ENCODE measurements at regions not wholly inside any gene's neighbourhood (a gene's known extent, or its start where the extent isn't known, plus 50 kb on each side); places are given as distances from the start of the nearest gene placed in this dataset.

DNA sequence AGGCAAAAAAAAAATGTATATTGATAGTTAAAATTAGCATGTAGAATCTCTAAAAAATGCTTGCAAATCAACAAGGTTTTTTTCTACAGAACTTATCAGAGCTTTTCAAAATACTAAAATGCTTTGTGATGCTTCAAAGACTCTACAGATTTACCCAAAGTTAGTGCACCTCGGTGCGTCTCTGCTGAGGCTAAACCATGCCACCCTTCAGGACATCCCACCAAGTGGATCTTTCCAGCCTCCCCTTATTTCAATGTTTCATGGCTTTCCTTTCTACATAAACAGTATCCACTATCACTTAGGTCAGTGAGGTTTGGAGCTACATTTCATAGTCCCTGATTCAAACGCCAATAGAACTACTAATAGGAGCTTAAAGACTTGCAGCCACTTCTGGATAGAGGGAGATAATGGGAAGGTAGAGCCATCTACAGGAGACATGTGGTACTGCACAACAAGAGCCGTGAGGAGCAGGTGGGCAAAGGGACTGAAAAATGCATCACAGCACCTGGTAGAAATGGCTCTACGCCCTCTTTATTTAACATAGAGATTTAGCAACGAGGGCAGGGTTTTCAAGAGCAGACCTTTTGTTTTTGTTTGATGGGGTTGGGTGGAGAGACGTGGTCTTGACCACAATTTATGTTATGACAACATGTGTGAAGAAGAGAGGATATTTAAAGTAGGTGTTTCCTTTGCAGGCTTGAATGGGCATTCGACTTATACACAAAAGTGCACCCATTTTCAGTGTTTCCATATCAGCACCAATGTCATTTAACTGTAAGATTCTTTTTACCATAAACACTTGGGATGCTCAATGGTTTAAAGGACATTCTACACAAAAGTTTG is 56.1 kb upstream of the SLC35G4 start:
- Mint-ChIP-seq H3K36me3 (no peaks in the 10 kb centered on the region), H3K27me3 (peaks cover 4% of the 10 kb centered on the region)

GRCh38 chr18:11548916-11549551 is 60.4 kb upstream of the SLC35G4 start:
- Mint-ChIP-seq H3K36me3 (no peaks in the 10 kb centered on the region), H3K27me3 (peaks cover 4% of the 10 kb centered on the region), H3K4me3 (no peak overlapping the region), H3K27ac (no peak overlapping the region), H3K4me1 (peaks cover 2 to 5% (median 2%) of the 10 kb centered on the region in 3 donors), H3K9me3 (peaks cover 1 to 13% (median 8%) of the 10 kb centered on the region in 3 donors)

More for the DNA sequence above, 56.1 kb upstream of the SLC35G4 start:
- Mint-ChIP-seq H3K27ac (no peak overlapping the region), H3K9me3 (no peaks in the 10 kb centered on the region), H3K4me3 (no peak overlapping the region), H3K4me1 (peaks cover 2 to 5% (median 2%) of the 10 kb centered on the region in 3 donors)

- Mint-ChIP-seq H3K36me3 (no peaks in the 10 kb centered on the region), H3K27ac (no peak overlapping the region), H3K4me3 (no peak overlapping the region), H3K9me3 (peaks cover 1 to 18% (median 9%) of the 10 kb centered on the region in 3 donors), H3K4me1 (peaks cover under 1 to 3% (median under 1%) of the 10 kb centered on the region in 3 donors), H3K27me3 (peaks cover 3% of the 10 kb centered on the region)
Observed at GRCh38 chr18:11548396-11548795, 61.0 kb upstream of the SLC35G4 start.

DNA sequence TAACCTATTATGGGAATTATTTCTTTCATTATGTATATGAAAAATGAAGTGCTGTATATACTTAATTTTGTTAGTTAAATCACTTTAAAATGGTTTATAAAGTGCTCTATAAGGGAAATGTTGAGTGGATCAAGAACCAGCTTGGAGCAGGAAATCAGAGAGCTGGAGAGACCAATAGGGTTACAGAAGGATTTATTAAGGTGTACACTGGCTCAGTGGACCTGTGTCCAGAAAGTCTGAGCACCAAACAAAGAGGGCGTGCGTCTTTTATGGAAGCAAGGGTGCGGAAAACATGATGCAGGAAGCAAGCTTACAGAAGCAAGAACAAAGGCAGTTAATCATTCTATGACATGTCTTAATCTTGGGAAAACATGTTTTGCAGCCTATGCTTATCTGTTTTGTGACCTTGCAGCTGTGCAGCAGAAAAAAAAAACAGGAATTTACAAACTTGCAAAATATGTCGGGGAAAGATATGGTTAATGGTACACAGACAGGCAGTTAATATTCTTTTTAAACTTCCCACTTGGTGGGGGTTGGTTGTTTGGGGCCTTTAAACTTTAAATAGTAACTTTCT is 65.2 kb upstream of the SLC35G4 start:
- Mint-ChIP-seq H3K27ac (no peak overlapping the region), H3K27me3 (peaks cover 2% of the 10 kb centered on the region), H3K9me3 (peaks cover 2 to 19% (median 15%) of the 10 kb centered on the region in 3 donors), H3K4me3 (no peak overlapping the region), H3K36me3 (no peaks in the 10 kb centered on the region), H3K4me1 (no peaks in the 10 kb centered on the region)

DNA sequence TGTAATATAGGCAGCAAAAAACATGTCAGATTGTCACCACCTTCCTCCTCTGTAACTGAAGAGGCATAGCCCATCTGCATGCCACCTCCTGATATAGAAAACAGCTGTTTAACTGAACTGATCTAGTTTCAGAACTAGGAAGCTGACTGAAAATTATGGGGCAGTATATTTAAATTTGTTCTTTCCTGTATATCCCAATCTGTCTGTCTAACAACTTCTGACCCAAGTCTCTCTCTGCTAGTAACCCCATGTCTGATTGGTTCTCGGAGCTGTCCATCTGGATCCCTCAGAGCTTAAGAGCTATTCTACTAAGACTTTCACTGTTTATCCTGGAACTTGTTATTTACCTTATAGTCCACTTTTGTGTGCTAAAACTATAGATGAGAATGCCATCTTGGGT is 68.2 kb upstream of the SLC35G4 start:
- H3K27me3 Mint-ChIP-seq: peaks cover 2% of the 10 kb centered on the region
- no peaks in the 10 kb centered on the region for H3K36me3 Mint-ChIP-seq
- no peak overlapping the region for H3K27ac Mint-ChIP-seq

DNA sequence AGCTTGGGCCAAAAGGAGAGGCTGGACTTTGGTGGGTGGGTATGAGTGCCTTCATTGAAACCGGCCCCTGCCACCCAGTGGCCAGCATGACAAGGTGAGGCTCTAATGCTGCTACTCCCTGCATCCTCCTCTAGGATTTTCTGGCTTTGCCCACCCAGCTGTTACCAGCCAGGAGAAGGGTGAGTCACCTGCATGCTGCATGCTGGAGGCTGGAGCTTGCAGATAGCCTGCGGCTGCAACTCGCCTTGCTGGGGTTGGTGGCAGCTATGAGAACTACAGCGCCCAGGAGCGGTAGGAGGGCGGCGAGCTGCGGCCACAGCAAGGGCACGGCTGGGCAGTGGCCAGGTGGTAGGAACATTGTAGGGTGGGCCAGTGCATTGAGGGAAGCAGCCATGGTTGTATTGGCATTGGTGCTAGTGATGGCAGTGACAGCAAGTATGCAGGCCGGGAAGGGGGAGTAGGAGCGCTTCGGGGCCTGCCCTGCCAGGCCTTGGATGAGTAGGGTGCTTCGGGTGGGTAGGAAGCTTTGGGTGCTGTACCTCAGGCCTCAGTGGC is 75.4 kb upstream of the SLC35G4 start:
- H3K4me3 Mint-ChIP-seq: no peak overlapping the region
- peaks cover 2% of the 10 kb centered on the region for H3K36me3 Mint-ChIP-seq
- H3K9me3 Mint-ChIP-seq: peaks cover 0 to 3% (median 2%) of the 10 kb centered on the region in 3 donors
- no peaks in the 10 kb centered on the region for H3K4me1 Mint-ChIP-seq
- peak overlapping the region in 1 of 3 donors; percentile 63 for H3K27ac Mint-ChIP-seq
- H3K27me3 Mint-ChIP-seq: no peaks in the 10 kb centered on the region

More for the DNA sequence above, 68.2 kb upstream of the SLC35G4 start:
- Mint-ChIP-seq H3K4me1 (no peaks in the 10 kb centered on the region), H3K9me3 (peaks cover 5 to 19% (median 15%) of the 10 kb centered on the region in 3 donors), H3K4me3 (no peak overlapping the region)

- no peaks in the 10 kb centered on the region for H3K27me3 Mint-ChIP-seq
- H3K4me3 Mint-ChIP-seq: no peak overlapping the region
- H3K9me3 Mint-ChIP-seq: peaks cover 0 to 3% (median 2%) of the 10 kb centered on the region in 3 donors
- no peak overlapping the region for H3K27ac Mint-ChIP-seq
- H3K4me1 Mint-ChIP-seq: no peaks in the 10 kb centered on the region
- peaks cover 2% of the 10 kb centered on the region for H3K36me3 Mint-ChIP-seq
Observed at GRCh38 chr18:11533513-11533890, 75.9 kb upstream of the SLC35G4 start.

- peaks cover 0 to 3% (median 2%) of the 10 kb centered on the region in 3 donors for H3K9me3 Mint-ChIP-seq
- no peaks in the 10 kb centered on the region for H3K27me3 Mint-ChIP-seq
- no peak overlapping the region for H3K27ac Mint-ChIP-seq
- H3K4me3 Mint-ChIP-seq: no peak overlapping the region
- H3K36me3 Mint-ChIP-seq: peaks cover 2% of the 10 kb centered on the region
- no peaks in the 10 kb centered on the region for H3K4me1 Mint-ChIP-seq
Observed at GRCh38 chr18:11532758-11533512, 76.5 kb upstream of the SLC35G4 start.

- Mint-ChIP-seq H3K4me3 (no peak overlapping the region), H3K36me3 (peaks cover 2% of the 10 kb centered on the region), H3K4me1 (no peaks in the 10 kb centered on the region), H3K27ac (no peak overlapping the region), H3K9me3 (no peaks in the 10 kb centered on the region), H3K27me3 (peaks cover 3% of the 10 kb centered on the region)
Observed at GRCh38 chr18:11529081-11529480, 80.3 kb upstream of the SLC35G4 start.

- H3K27me3 Mint-ChIP-seq: peaks cover 8% of the 10 kb centered on the region
- H3K27ac Mint-ChIP-seq: no peak overlapping the region
- H3K36me3 Mint-ChIP-seq: no peaks in the 10 kb centered on the region
- no peaks in the 10 kb centered on the region for H3K4me1 Mint-ChIP-seq
- no peaks in the 10 kb centered on the region for H3K9me3 Mint-ChIP-seq
- H3K4me3 Mint-ChIP-seq: no peak overlapping the region
Observed at GRCh38 chr18:11526675-11527074, 82.7 kb upstream of the SLC35G4 start.

GRCh38 chr18:11523804-11524203 is 85.6 kb upstream of the SLC35G4 start:
- Mint-ChIP-seq H3K4me1 (no peaks in the 10 kb centered on the region), H3K9me3 (peaks cover 0 to 5% (median 0%) of the 10 kb centered on the region in 3 donors), H3K27ac (no peak overlapping the region), H3K4me3 (no peak overlapping the region), H3K36me3 (peaks cover under 1% of the 10 kb centered on the region), H3K27me3 (peaks cover 10% of the 10 kb centered on the region)

DNA sequence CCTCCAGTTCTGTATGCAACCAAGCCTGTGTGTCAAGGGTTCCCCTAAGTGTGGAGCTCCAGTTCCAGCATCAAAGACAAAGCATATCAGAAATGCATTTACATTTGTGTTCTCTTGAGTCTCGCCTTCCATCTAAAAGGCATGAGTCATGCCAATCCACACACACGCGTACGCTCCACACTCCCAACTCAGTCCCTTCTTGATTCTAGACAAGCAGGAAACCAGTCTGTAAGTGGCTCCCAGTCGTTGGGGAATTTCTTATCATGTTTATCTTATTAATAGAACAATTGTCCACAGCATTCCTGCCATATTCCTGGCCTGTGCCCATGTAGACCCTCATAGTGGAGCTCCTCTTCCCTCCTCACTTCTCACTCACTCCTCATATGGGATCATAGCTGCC is 86.4 kb upstream of the SLC35G4 start:
- Mint-ChIP-seq H3K36me3 (peaks cover 2% of the 10 kb centered on the region), H3K4me3 (no peak overlapping the region), H3K27me3 (peaks cover 12% of the 10 kb centered on the region), H3K9me3 (peaks cover 0 to 5% (median 0%) of the 10 kb centered on the region in 3 donors), H3K27ac (no peak overlapping the region), H3K4me1 (no peaks in the 10 kb centered on the region)

DNA sequence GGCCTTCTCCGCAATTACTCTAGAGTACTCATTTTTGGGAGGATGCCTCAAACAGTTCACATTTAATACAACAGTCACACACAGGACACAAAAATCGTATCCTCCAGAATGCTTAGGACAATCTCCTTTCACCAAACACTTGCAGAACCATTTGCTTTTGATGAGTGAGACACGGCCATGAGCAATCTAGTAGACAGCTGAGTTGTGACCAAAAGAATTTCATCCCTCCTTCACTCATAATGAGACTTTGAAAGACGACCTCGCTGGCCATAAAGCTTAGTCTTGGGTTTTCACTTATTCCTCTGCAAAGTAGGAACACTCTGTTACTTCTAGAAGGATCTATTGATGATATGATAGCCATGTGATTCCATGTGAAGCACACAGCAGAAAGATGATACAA is 87.5 kb upstream of the SLC35G4 start:
- Mint-ChIP-seq H3K4me1 (no peaks in the 10 kb centered on the region), H3K27me3 (peaks cover 12% of the 10 kb centered on the region), H3K27ac (no peak overlapping the region), H3K9me3 (peaks cover 0 to 5% (median 0%) of the 10 kb centered on the region in 3 donors), H3K4me3 (no peak overlapping the region), H3K36me3 (peaks cover 2% of the 10 kb centered on the region)

- Mint-ChIP-seq H3K4me3 (no peak overlapping the region), H3K27ac (no peak overlapping the region), H3K4me1 (no peaks in the 10 kb centered on the region), H3K36me3 (peaks cover 2% of the 10 kb centered on the region), H3K9me3 (peaks cover 0 to 5% (median 2%) of the 10 kb centered on the region in 3 donors), H3K27me3 (peaks cover 12% of the 10 kb centered on the region)
Observed at GRCh38 chr18:11520536-11520935, 88.9 kb upstream of the SLC35G4 start.

Data from IgD-negative memory B cell (primary cell).